HG02588 (cell line): ENCODE measurements at regions not wholly inside any gene's neighbourhood (a gene's known extent, or its start where the extent isn't known, plus 50 kb on each side); places are given as distances from the start of the nearest gene placed in this dataset.

Source experiments
- ATAC-seq: cut with Tn5 transposase; IDR thresholded peaks from one replicate; pipeline ENCODE4 v1.9.1; 2021; ENCODE audit warnings: mild to moderate bottlenecking, moderate library complexity; ENCODE audit not compliant: unreplicated experiment

DNA sequence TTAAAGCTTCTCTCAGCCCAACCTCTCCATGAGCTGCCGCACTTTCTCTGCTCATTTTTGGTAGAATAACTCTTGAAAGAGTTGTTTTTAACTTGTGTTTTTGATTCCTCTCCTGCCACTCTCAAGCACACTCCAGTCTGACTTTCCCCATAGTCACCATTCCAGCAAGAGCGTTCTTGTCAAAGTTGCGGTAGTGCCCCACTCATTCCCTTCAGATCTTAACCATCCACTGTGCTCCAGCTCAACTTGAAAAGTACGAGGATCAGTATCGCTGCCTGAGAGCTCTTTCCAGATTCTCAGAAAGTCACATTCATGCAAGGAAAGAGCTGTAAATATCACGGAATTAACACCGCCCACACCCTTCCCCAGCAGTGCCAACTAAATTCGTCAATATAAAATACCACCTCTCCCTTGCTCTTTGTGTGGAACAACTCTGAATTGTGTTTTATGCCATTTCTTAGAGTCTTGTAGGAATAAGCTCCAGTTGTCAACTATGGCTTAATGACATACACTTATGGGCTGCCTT lies 59.7 kb upstream of the IL15 start:
- ATAC-seq, result no peak

DNA sequence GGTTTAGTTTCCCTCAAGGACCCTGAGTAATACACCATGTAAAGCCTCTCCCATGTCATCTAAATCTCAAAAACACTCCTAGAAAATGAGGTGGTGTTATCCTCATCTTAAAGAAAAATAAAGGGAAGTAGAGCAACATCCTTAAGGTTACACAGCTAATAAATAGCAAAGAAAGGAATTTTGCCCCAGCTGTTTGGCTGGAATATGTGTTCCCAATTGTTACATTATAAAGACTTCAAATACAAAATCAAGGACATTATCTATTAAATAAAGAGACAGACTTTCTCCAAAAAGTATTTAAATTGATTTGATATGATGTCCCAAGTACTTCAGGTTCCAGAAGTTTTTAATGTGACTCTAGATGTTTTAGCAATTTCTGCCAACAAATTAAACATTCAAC lies 57.9 kb upstream of the IL15 start:
- ATAC-seq, result no peak

DNA sequence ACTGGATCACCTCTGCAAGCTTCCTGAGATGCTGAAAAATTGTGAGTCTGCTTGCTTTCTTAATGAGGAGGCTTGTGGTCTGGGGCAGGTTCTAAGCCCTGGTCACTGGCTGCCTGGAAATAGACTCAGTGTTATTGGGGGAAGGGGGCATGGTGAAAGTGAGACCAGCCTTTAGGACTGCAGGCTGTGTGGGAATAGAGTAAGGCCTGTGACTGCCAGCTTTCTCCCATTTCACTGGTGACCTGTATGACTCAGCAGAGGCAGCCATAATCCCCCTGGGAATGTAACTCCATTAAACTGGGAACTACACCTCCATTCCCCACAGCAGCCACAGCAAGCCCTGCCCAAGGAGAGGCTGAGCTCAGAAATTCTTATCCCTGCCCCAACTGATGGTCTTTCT lies 55.9 kb upstream of the IL15 start:
- no peak for ATAC-seq
